ENCODE measurements at regions not wholly inside any gene's neighbourhood (a gene's known extent, or its start where the extent isn't known, plus 50 kb on each side); places are given as distances from the start of the nearest gene placed in this dataset.

- Mint-ChIP-seq H3K4me1 (ENCODE audit: unreplicated experiment) (no peaks in the 10 kb centered on the region), H3K4me3 (ENCODE audit: unreplicated experiment) (no peak overlapping the region), H3K27ac (ENCODE audit: unreplicated experiment) (no peak overlapping the region), H3K9me3 (ENCODE audit: unreplicated experiment) (peaks cover 5% of the 10 kb centered on the region), H3K27me3 (ENCODE audit: unreplicated experiment) (no peaks in the 10 kb centered on the region), H3K36me3 (ENCODE audit: unreplicated experiment) (no peaks in the 10 kb centered on the region)
- no peak for TF ChIP-seq CTCF (IDR thresholded peaks at IDR 0.05)
- DNase-seq (ENCODE audit: extremely low spot score, unreplicated experiment): no peak
Measured at GRCh38 chr2:186304064-186304463, 182.0 kb upstream of the ZC3H15 start.

- peaks cover 6% of the 10 kb centered on the region for H3K9me3 Mint-ChIP-seq (ENCODE audit: unreplicated experiment)
- TF ChIP-seq CTCF (IDR thresholded peaks at IDR 0.05): no peak
- no peaks in the 10 kb centered on the region for H3K4me1 Mint-ChIP-seq (ENCODE audit: unreplicated experiment)
- no peaks in the 10 kb centered on the region for H3K27me3 Mint-ChIP-seq (ENCODE audit: unreplicated experiment)
- no peak for DNase-seq (ENCODE audit: extremely low spot score, unreplicated experiment)
- no peaks in the 10 kb centered on the region for H3K36me3 Mint-ChIP-seq (ENCODE audit: unreplicated experiment)
- no peak overlapping the region for H3K4me3 Mint-ChIP-seq (ENCODE audit: unreplicated experiment)
- H3K27ac Mint-ChIP-seq (ENCODE audit: unreplicated experiment): no peak overlapping the region
Measured at GRCh38 chr2:186306754-186307153, 179.3 kb upstream of the ZC3H15 start.

GRCh38 chr2:186307871-186308270 is 178.2 kb upstream of the ZC3H15 start:
- no peak for DNase-seq (ENCODE audit: extremely low spot score, unreplicated experiment)
- Mint-ChIP-seq H3K4me1 (ENCODE audit: unreplicated experiment) (no peaks in the 10 kb centered on the region), H3K27me3 (ENCODE audit: unreplicated experiment) (no peaks in the 10 kb centered on the region), H3K4me3 (ENCODE audit: unreplicated experiment) (no peak overlapping the region), H3K9me3 (ENCODE audit: unreplicated experiment) (peaks cover 17% of the 10 kb centered on the region), H3K27ac (ENCODE audit: unreplicated experiment) (no peak overlapping the region), H3K36me3 (ENCODE audit: unreplicated experiment) (peaks cover 2% of the 10 kb centered on the region)
- TF ChIP-seq CTCF (IDR thresholded peaks at IDR 0.05): no peak

- Mint-ChIP-seq H3K36me3 (ENCODE audit: unreplicated experiment) (peaks cover 2% of the 10 kb centered on the region), H3K27ac (ENCODE audit: unreplicated experiment) (no peak overlapping the region), H3K4me3 (ENCODE audit: unreplicated experiment) (no peak overlapping the region), H3K4me1 (ENCODE audit: unreplicated experiment) (no peaks in the 10 kb centered on the region), H3K9me3 (ENCODE audit: unreplicated experiment) (peaks cover 17% of the 10 kb centered on the region), H3K27me3 (ENCODE audit: unreplicated experiment) (no peaks in the 10 kb centered on the region)
- DNase-seq (ENCODE audit: extremely low spot score, unreplicated experiment): no peak
- no peak for TF ChIP-seq CTCF (IDR thresholded peaks at IDR 0.05)
Measured at GRCh38 chr2:186308347-186308746, 177.7 kb upstream of the ZC3H15 start.

GRCh38 chr2:186309901-186310300 is 176.2 kb upstream of the ZC3H15 start:
- H3K4me3 Mint-ChIP-seq (ENCODE audit: unreplicated experiment): no peak overlapping the region
- no peak for DNase-seq (ENCODE audit: extremely low spot score, unreplicated experiment)
- H3K4me1 Mint-ChIP-seq (ENCODE audit: unreplicated experiment): no peaks in the 10 kb centered on the region
- H3K36me3 Mint-ChIP-seq (ENCODE audit: unreplicated experiment): peaks cover 5% of the 10 kb centered on the region
- no peaks in the 10 kb centered on the region for H3K27me3 Mint-ChIP-seq (ENCODE audit: unreplicated experiment)
- TF ChIP-seq CTCF (IDR thresholded peaks at IDR 0.05): no peak
- no peak overlapping the region for H3K27ac Mint-ChIP-seq (ENCODE audit: unreplicated experiment)
- H3K9me3 Mint-ChIP-seq (ENCODE audit: unreplicated experiment): peaks cover 24% of the 10 kb centered on the region
